ENCODE measurements at regions not wholly inside any gene's neighbourhood (a gene's known extent, or its start where the extent isn't known, plus 50 kb on each side); places are given as distances from the start of the nearest gene placed in this dataset.
"Not testable (repeated sequence)": the region's sequence is repeated elsewhere in the genome, so short reads cannot be mapped to it uniquely, and the experiment has no call there.

- H3K27ac ChIP-seq (ENCODE audit: low read depth, low read length) = no peak overlapping the region
- WGBS, 3 donors = 17 to 25% (median 21%) methylated on average over 3 of the region's 3 CpGs
These were observed 186.8 kb downstream of the FAM181B start for GRCh38 chr11:82546661-82547557.

GRCh38 chr11:82539669-82540068 lies 194.0 kb downstream of the FAM181B start:
- no peak overlapping the region for H3K27ac ChIP-seq (ENCODE audit: low read depth, low read length)

- 70 to 76% (median 74%) methylated on average over 3 of the region's 3 CpGs for WGBS, 3 donors
- H3K27ac ChIP-seq (ENCODE audit: low read depth, low read length) = no peak overlapping the region
These were observed 197.0 kb downstream of the FAM181B start for GRCh38 chr11:82536706-82537105.

GRCh38 chr11:82533628-82534327 lies 199.9 kb downstream of the FAM181B start:
- WGBS, 3 donors = 75 to 80% (median 80%) methylated on average over 7 of the region's 7 CpGs
- H3K27ac ChIP-seq (ENCODE audit: low read depth, low read length) = no peak overlapping the region

- H3K27ac ChIP-seq (ENCODE audit: low read depth, low read length) = no peak overlapping the region
- 17 to 62% (median 54%) methylated on average over 2 of the region's 2 CpGs for WGBS, 3 donors
These were observed 203.7 kb downstream of the FAM181B start for GRCh38 chr11:82529936-82530335.

- WGBS, 3 donors = 77 to 91% (median 82%) methylated on average over 5 of the region's 5 CpGs
- H3K27ac ChIP-seq (ENCODE audit: low read depth, low read length) = no peak overlapping the region
These were observed 206.5 kb downstream of the FAM181B start for GRCh38 chr11:82527081-82527584.

- WGBS, 3 donors = 61 to 73% (median 64%) methylated on average over 4 of the region's 4 CpGs
- H3K27ac ChIP-seq (ENCODE audit: low read depth, low read length) = no peak overlapping the region
These were observed 210.5 kb downstream of the FAM181B start for GRCh38 chr11:82523141-82523540.

- WGBS, 3 donors = 25 to 65% (median 31%) methylated on average over 3 of the region's 3 CpGs
- no peak overlapping the region for H3K27ac ChIP-seq (ENCODE audit: low read depth, low read length)
These were observed 212.2 kb downstream of the FAM181B start for GRCh38 chr11:82521427-82521826.

GRCh38 chr11:82507288-82507687 lies 226.4 kb downstream of the FAM181B start:
- 43 to 60% (median 50%) methylated on average over 6 of the region's 6 CpGs for WGBS, 3 donors
- no peak overlapping the region for H3K27ac ChIP-seq (ENCODE audit: low read depth, low read length)

GRCh38 chr11:82505379-82505778 lies 228.3 kb downstream of the FAM181B start:
- H3K27ac ChIP-seq (ENCODE audit: low read depth, low read length) = no peak overlapping the region
- WGBS, 3 donors = 41 to 54% (median 51%) methylated on average over 3 of the region's 3 CpGs

GRCh38 chr11:82501174-82501573 lies 232.5 kb downstream of the FAM181B start:
- WGBS, 3 donors = 93 to 97% (median 93%) methylated on average over 23 to 26 of the region's 26 CpGs

GRCh38 chr11:82494988-82495432 lies 238.7 kb downstream of the FAM181B start:
- H3K27ac ChIP-seq (ENCODE audit: low read depth, low read length) = no peak overlapping the region
- 46 to 48% (median 47%) methylated on average over 3 of the region's 3 CpGs for WGBS, 3 donors

More at GRCh38 chr11:82501174-82501573, 232.5 kb downstream of the FAM181B start:
- not testable (repeated sequence) for H3K27ac ChIP-seq (ENCODE audit: low read depth, low read length)

GRCh38 chr11:82474876-82475275 lies 258.8 kb downstream of the FAM181B start:
- no peak overlapping the region for H3K27ac ChIP-seq (ENCODE audit: low read depth, low read length)
- WGBS, 3 donors = 63 to 73% (median 73%) methylated on average over 3 of the region's 3 CpGs

GRCh38 chr11:82465481-82465880 lies 268.2 kb downstream of the FAM181B start:
- H3K27ac ChIP-seq (ENCODE audit: low read depth, low read length) = no peak overlapping the region
- 78 to 82% (median 80%) methylated on average over 2 of the region's 2 CpGs for WGBS, 3 donors

GRCh38 chr11:82462608-82463242 lies 270.9 kb downstream of the FAM181B start:
- WGBS, 3 donors = 76 to 77% (median 77%) methylated on average over 4 of the region's 4 CpGs
- H3K27ac ChIP-seq (ENCODE audit: low read depth, low read length) = no peak overlapping the region

GRCh38 chr11:82458761-82459160 lies 274.9 kb downstream of the FAM181B start:
- WGBS, 3 donors = 24 to 46% (median 32%) methylated on average over 4 of the region's 4 CpGs
- H3K27ac ChIP-seq (ENCODE audit: low read depth, low read length) = no peak overlapping the region

GRCh38 chr11:82458147-82458546 lies 275.5 kb downstream of the FAM181B start:
- no peak overlapping the region for H3K27ac ChIP-seq (ENCODE audit: low read depth, low read length)
- WGBS, 3 donors = 58 to 73% (median 68%) methylated on average over 1 of the region's 1 CpG

- no peak overlapping the region for H3K27ac ChIP-seq (ENCODE audit: low read depth, low read length)
These were observed 282.7 kb downstream of the FAM181B start for GRCh38 chr11:82450996-82451395.

- no peak overlapping the region for H3K27ac ChIP-seq (ENCODE audit: low read depth, low read length)
These were observed 327.1 kb downstream of the FAM181B start for GRCh38 chr11:82406611-82407010.

Measured in adipose tissue (tissue), 3 donors.